HEK293 (cell line): ENCODE measurements at regions not wholly inside any gene's neighbourhood (a gene's known extent, or its start where the extent isn't known, plus 50 kb on each side); places are given as distances from the start of the nearest gene placed in this dataset.

Source experiments
- CTCF ChIA-PET: fragments of 350-600 bp; formaldehyde crosslinking; extraction: SDS; loops from one replicate; lab custom pipeline; 2021; ENCODE audit warnings: antibody characterized with exemption; lab: Yijun Ruan, JAX
- POLR2A ChIA-PET: fragments of 300-600 bp; formaldehyde crosslinking; extraction: SDS; loops from one replicate; lab custom pipeline; 2020; ENCODE audit warnings: antibody characterized with exemption, inconsistent platforms; lab: Yijun Ruan, JAX
- H3K27ac ChIP-seq: fragments of 200-500 bp; sonication (Bioruptor generic); 2 replicates; pipeline ENCODE4 v1.5.1; 2014; ENCODE audit warnings: low read depth, low read length, control low read depth, inconsistent platforms; ENCODE audit errors: extremely low read depth
- H3K36me3 ChIP-seq, 2 experiments: fragments of 200-500 bp in 1 of 2; sonication (Bioruptor generic) in 1 of 2; 1 replicate in 1 of 2; 2 replicates in 1 of 2; pipeline ENCODE4 v1.5.1; 2014 to 2017; ENCODE audit warnings: inconsistent platforms in 2 of 2, low read length in 2 of 2; ENCODE audit not compliant: control insufficient read depth in 2 of 2, insufficient read depth in 1 of 2
- H3K4me1 ChIP-seq: fragments of 200-500 bp; sonication (Bioruptor generic); 2 replicates; pipeline ENCODE4 v1.5.1; 2014; ENCODE audit warnings: mild to moderate bottlenecking, low read length, inconsistent platforms; ENCODE audit not compliant: control insufficient read depth, insufficient read depth
- H3K4me3 ChIP-seq: 2 replicates; pipeline ENCODE4 v1.5.1; 2011; ENCODE audit warnings: low read depth, mild to moderate bottlenecking, control low read depth, low read length, moderate library complexity
- H3K9me3 ChIP-seq: fragments of 200-500 bp; sonication (Bioruptor generic); 2 replicates; pipeline ENCODE4 v1.5.1; 2014; ENCODE audit warnings: low read depth, low read length, inconsistent platforms; ENCODE audit not compliant: control insufficient read depth, insufficient read depth
- KLF7 ChIP-seq: fragments of 450-650 bp; formaldehyde crosslinking; IDR thresholded peaks from 2 replicates; pipeline ENCODE4 v1.5.1; 2016; ENCODE audit warnings: missing biosample characterization, missing genetic modification characterization, borderline replicate concordance
- PRDM1 ChIP-seq: fragments of 450-650 bp; formaldehyde crosslinking; IDR thresholded peaks from 2 replicates; pipeline ENCODE4; 2016; ENCODE audit warnings: missing biosample characterization, missing genetic modification characterization
- PRDM10 ChIP-seq: fragments of 450-650 bp; formaldehyde crosslinking; IDR thresholded peaks from 2 replicates; pipeline ENCODE4 v1.5.1; 2016; ENCODE audit warnings: missing biosample characterization, missing genetic modification characterization
- SP3 ChIP-seq: fragments of 450-650 bp; formaldehyde crosslinking; IDR thresholded peaks from 2 replicates; pipeline ENCODE4 v1.5.1; 2016; ENCODE audit warnings: missing biosample characterization, missing genetic modification characterization
- WT1 ChIP-seq: fragments of 450-650 bp; formaldehyde crosslinking; IDR thresholded peaks from 2 replicates; pipeline ENCODE4 v1.5.1; 2016; ENCODE audit warnings: missing biosample characterization, missing genetic modification characterization
- YY1 ChIP-seq: fragments of 450-650 bp; formaldehyde crosslinking; IDR thresholded peaks from 2 replicates; pipeline ENCODE4 v1.5.1; 2018; ENCODE audit warnings: missing biosample characterization, missing genetic modification characterization
- ZBTB20 ChIP-seq: fragments of 450-650 bp; formaldehyde crosslinking; IDR thresholded peaks from 2 replicates; pipeline ENCODE4 v1.5.1; 2016; ENCODE audit warnings: missing biosample characterization, missing genetic modification characterization
- ZNF10 ChIP-seq: fragments of 450-650 bp; formaldehyde crosslinking; IDR thresholded peaks from 2 replicates; pipeline ENCODE4 v1.5.1; 2017; ENCODE audit warnings: missing biosample characterization, missing genetic modification characterization
- ZNF133 ChIP-seq: fragments of 450-650 bp; formaldehyde crosslinking; IDR thresholded peaks from 2 replicates; pipeline ENCODE4 v1.5.1; 2016; ENCODE audit warnings: missing biosample characterization, missing genetic modification characterization
- ZNF138 ChIP-seq: fragments of 450-650 bp; formaldehyde crosslinking; IDR thresholded peaks from 2 replicates; pipeline ENCODE4 v1.5.1; 2016; ENCODE audit warnings: missing biosample characterization, missing genetic modification characterization, borderline replicate concordance
- ZNF202 ChIP-seq: fragments of 450-650 bp; formaldehyde crosslinking; IDR thresholded peaks from 2 replicates; pipeline ENCODE4 v1.5.1; 2016; ENCODE audit warnings: missing biosample characterization, missing genetic modification characterization, borderline replicate concordance
- ZNF239 ChIP-seq: fragments of 450-650 bp; formaldehyde crosslinking; IDR thresholded peaks from 2 replicates; pipeline ENCODE4 v1.5.1; 2016; ENCODE audit warnings: missing biosample characterization, missing genetic modification characterization
- ZNF266 ChIP-seq: fragments of 450-650 bp; formaldehyde crosslinking; IDR thresholded peaks from 2 replicates; pipeline ENCODE4 v1.5.1; 2016; ENCODE audit warnings: missing biosample characterization, missing genetic modification characterization, low read depth
- ZNF350 ChIP-seq: fragments of 450-650 bp; formaldehyde crosslinking; IDR thresholded peaks from 2 replicates; pipeline ENCODE4 v1.5.0; 2017; ENCODE audit warnings: missing biosample characterization, mild to moderate bottlenecking, missing genetic modification characterization
- ZNF394 ChIP-seq: fragments of 450-650 bp; formaldehyde crosslinking; IDR thresholded peaks from 2 replicates; pipeline ENCODE4 v1.5.1; 2016; ENCODE audit warnings: missing biosample characterization, missing genetic modification characterization, mild to moderate bottlenecking, moderate library complexity, borderline replicate concordance
- ZNF433 ChIP-seq: fragments of 450-650 bp; formaldehyde crosslinking; IDR thresholded peaks from 2 replicates; pipeline ENCODE4 v1.5.1; 2016; ENCODE audit warnings: missing biosample characterization, missing genetic modification characterization, low read depth
- ZNF514 ChIP-seq: fragments of 450-650 bp; formaldehyde crosslinking; IDR thresholded peaks from 2 replicates; pipeline ENCODE4 v1.5.1; 2016; ENCODE audit warnings: missing biosample characterization, missing genetic modification characterization
- ZNF521 ChIP-seq: fragments of 450-650 bp; formaldehyde crosslinking; IDR thresholded peaks from 2 replicates; pipeline ENCODE4 v1.5.1; 2017; ENCODE audit warnings: missing biosample characterization, mild to moderate bottlenecking, missing genetic modification characterization
- ZNF624 ChIP-seq: fragments of 450-650 bp; formaldehyde crosslinking; IDR thresholded peaks from 2 replicates; pipeline ENCODE4 v1.5.1; 2017; ENCODE audit warnings: missing biosample characterization, missing genetic modification characterization
- ZNF701 ChIP-seq: fragments of 450-650 bp; formaldehyde crosslinking; IDR thresholded peaks from 2 replicates; pipeline ENCODE4 v1.5.1; 2016; ENCODE audit warnings: missing biosample characterization, missing genetic modification characterization
- ZNF704 ChIP-seq: fragments of 450-650 bp; formaldehyde crosslinking; IDR thresholded peaks from 2 replicates; pipeline ENCODE4 v1.5.1; 2016; ENCODE audit warnings: missing biosample characterization, missing genetic modification characterization
- ZNF76 ChIP-seq: fragments of 450-650 bp; formaldehyde crosslinking; IDR thresholded peaks from 2 replicates; pipeline ENCODE4; 2016; ENCODE audit warnings: low read depth, missing biosample characterization, missing genetic modification characterization, borderline replicate concordance
- ZNF785 ChIP-seq: fragments of 450-650 bp; formaldehyde crosslinking; IDR thresholded peaks from 2 replicates; pipeline ENCODE4 v1.5.1; 2016; ENCODE audit warnings: missing biosample characterization, missing genetic modification characterization
- ZSCAN18 ChIP-seq: fragments of 450-650 bp; formaldehyde crosslinking; IDR thresholded peaks from 2 replicates; pipeline ENCODE4 v1.5.1; 2016; ENCODE audit warnings: missing biosample characterization, missing genetic modification characterization

DNA sequence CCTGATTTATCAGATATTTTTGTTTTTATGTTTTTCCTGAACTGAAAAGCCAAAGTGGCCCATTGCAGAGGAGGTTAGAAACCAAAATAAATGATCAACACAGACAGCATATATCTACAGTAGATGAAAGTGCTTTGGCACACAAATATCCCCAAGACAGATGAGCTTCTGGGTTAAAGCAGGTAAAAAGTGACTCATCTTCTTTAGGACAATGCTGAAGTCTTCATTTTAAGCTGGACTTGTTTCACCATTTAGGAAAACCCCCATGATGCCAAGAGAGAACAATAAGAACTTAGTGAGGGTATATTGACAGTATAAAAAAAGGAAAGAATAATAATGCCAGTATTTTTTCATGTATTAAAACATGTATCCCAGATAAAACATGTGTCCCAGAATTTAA, 100.8 kb upstream of the OR9G4 start:
- ChIA-PET CTCF (no interaction called here), POLR2A (no interaction called here)
- H3K9me3 ChIP-seq: no peaks in the 10 kb centered on the region
- no peaks in the 10 kb centered on the region for H3K36me3 ChIP-seq
- no peak overlapping the region for H3K27ac ChIP-seq
- H3K4me3 ChIP-seq: no peak overlapping the region
- H3K4me1 ChIP-seq: no peaks in the 10 kb centered on the region
- TF ChIP-seq ZNF704 (tag by site-specific recombination) (no peak), ZNF76 (tag by site-specific recombination) (no peak), ZNF138 (tag by site-specific recombination) (no peak), ZNF394 (no peak)

- ChIA-PET CTCF (interaction anchor here (2.2 kb wide), 1 partner anchor 401 kb away, joined by 8 read pairs; no protein-coding TSS in a partner anchor), POLR2A (no interaction called here)
- no peak overlapping the region for H3K27ac ChIP-seq
- H3K4me3 ChIP-seq: no peak overlapping the region
- H3K36me3 ChIP-seq: no peaks in the 10 kb centered on the region
- TF ChIP-seq ZNF514 (tag by site-specific recombination) (no peak), WT1 (tag by site-specific recombination) (no peak), ZNF704 (tag by site-specific recombination) (no peak), ZNF433 (tag by site-specific recombination) (no peak), ZNF239 (no peak), ZBTB20 (tag by site-specific recombination) (no peak), ZNF350 (no peak), ZNF10 (tag by site-specific recombination) (no peak), ZNF624 (no peak), ZNF521 (tag by site-specific recombination) (no peak)
- H3K4me1 ChIP-seq: no peaks in the 10 kb centered on the region
- no peaks in the 10 kb centered on the region for H3K9me3 ChIP-seq
These were observed 99.8 kb upstream of the OR9G4 start for GRCh38 chr11:56848141-56848809.

DNA sequence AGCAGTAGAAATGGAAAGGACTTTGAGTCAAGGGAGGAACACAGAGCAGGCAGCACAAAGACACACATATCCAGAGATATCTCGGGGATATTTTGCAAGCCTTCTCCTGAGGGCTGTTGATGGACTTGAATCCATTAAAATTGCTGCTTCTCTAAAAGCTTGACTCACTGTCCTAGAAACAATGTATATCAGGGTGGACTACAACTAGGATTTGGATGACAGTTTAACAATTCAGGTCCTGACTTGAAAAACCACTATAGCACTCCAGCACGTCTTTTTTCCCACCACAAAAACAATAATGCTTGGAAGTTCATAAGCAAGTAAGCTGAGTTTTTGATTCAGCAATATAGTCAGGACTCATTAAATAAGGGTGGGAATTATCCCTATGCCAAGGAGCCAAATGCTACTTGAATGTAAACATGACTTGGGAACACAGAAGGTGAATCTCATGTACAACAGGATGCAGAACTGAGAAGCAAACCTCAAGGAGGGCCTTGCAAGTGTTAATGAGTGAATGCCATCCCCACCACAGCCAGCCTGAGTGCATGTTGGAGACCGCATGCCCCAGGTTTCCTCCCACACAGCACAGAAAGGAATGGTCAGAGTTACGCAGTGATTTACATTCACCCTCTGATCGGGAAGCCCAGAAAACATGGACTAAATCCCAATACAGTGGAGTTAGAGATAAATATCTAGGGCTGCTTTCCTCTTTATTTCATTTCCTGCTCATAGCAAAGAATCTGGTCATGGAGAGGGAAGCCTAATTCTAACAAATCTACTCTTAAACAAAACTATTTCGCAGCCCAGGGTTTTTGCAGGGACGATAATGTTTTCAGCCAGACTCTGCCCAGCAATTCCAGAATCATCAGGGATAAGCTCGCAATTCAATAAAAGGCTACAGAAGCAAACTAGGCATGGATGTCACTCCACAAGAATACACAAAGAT, 98.4 kb upstream of the OR9G4 start:
- H3K27ac ChIP-seq: no peak overlapping the region
- ChIA-PET POLR2A (no interaction called here), CTCF (interaction anchor here (0.6 to 2.2 kb wide), 2 partner anchors 402 to 929 kb away, joined by 3 to 8 read pairs; no protein-coding TSS in a partner anchor)
- TF ChIP-seq ZSCAN18: no peak
- no peak for TF ChIP-seq KLF7
- no peak for TF ChIP-seq ZNF266
- no peak for TF ChIP-seq ZNF785 (tag by site-specific recombination)
- no peak for TF ChIP-seq PRDM10
- no peak for TF ChIP-seq ZNF202 (tag by site-specific recombination)
- no peak for TF ChIP-seq SP3 (tag by site-specific recombination)
- no peak for TF ChIP-seq ZNF133
- TF ChIP-seq YY1 (tag by site-specific recombination): no peak
- no peak for TF ChIP-seq ZNF701 (tag by site-specific recombination)
- no peak for TF ChIP-seq PRDM1 (tag by site-specific recombination)
- H3K4me3 ChIP-seq: no peak overlapping the region
- H3K36me3 ChIP-seq: no peaks in the 10 kb centered on the region
- H3K4me1 ChIP-seq: no peaks in the 10 kb centered on the region
- no peaks in the 10 kb centered on the region for H3K9me3 ChIP-seq
